ENCODE measurements at regions not wholly inside any gene's neighbourhood (a gene's known extent, or its start where the extent isn't known, plus 50 kb on each side); places are given as distances from the start of the nearest gene placed in this dataset.

DNA sequence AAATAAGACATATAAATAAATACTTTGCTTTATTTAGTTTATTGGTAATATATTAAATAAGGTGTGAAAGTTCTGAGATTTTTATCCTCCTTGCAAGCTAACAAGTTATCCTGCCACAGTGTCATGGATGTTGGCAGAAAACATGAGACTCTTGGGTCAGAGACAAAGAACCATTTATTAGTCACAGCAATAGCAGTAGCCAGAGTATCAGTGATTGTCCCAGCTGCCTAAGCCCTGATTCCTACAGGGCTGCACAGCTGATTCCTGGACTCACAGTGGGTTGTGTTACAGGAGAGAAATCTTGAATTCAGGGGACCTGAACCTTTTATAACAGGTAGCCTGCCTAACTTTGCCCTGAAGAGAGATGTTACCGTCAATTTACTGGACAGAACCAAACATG, 304.5 kb upstream of the ZNF608 start:
- BruUV-seq (replicated peaks), result no TSS peak
- POLR2A ChIA-PET, result no interaction called here
- no peak for TF ChIP-seq TCF7L2 (IDR thresholded peaks at IDR 0.05; ENCODE audit: low read depth, low read length)
- TF ChIP-seq POLR2AphosphoS5 (IDR thresholded peaks at IDR 0.05; ENCODE audit: low read depth, low read length), result no peak
- TF ChIP-seq REST (IDR thresholded peaks at IDR 0.05; ENCODE audit: insufficient read depth in 1 of 2, low read depth in 2 of 2, low read length in 1 of 2), result no peak
- no peak for TF ChIP-seq CTCF (IDR thresholded peaks at IDR 0.05)
- TF ChIP-seq SIN3A (IDR thresholded peaks at IDR 0.05; ENCODE audit: borderline replicate concordance, insufficient read depth, low read depth, low read length), result no peak
- H3K4me3 ChIP-seq (ENCODE audit: low read depth in 2 of 2, low read length in 2 of 2), result no peak overlapping the region
- H3K9me3 ChIP-seq (ENCODE audit: control insufficient read depth, insufficient read depth, low read depth, low read length), result no peaks in the 10 kb centered on the region
- CTCF ChIA-PET, result no interaction called here
- no peaks in the 10 kb centered on the region for H3K36me3 ChIP-seq (ENCODE audit: control insufficient read depth, insufficient read depth, low read length)
- in situ Hi-C loops (cut with HindIII; ENCODE audit: low pct_unique_long_range_greater_than_20kb, low sequenced_read_pairs), result no loop called here
- no peak for ATAC-seq
- no peaks in the 10 kb centered on the region for H3K27me3 ChIP-seq (ENCODE audit: control insufficient read depth, insufficient read depth, low read length)
- H3K27ac ChIP-seq (ENCODE audit: low read length), result peak overlapping the region; percentile 62; the same call in 1 of the 2 replicates
- intact Hi-C loops (cut with micrococcal nuclease; ENCODE audit: unreplicated experiment), result no loop called here
- no peak for DNase-seq (ENCODE audit: low read depth, low spot score)
- no peaks in the 10 kb centered on the region for H3K4me1 ChIP-seq (ENCODE audit: control insufficient read depth, insufficient read depth, low read length)

DNA sequence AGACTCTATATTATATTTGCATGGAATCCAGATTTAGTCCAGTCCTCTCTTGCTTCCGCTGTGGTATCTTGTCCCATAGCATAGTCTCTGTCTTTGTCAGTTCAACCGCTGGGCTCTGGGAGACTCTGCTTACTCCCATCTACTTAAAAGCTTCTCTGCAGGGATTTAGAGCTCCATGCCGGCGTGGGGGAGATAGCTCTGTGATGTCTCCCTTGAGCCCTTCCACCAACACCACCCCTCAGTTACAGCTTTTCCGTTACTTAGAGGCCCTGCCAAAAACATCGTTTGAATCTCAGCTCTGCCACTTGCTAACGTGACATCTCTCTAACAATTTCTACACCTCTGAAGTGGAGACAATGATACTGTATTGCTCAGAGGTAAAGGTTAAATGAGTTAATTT, 306.1 kb upstream of the ZNF608 start:
- DNase-seq (ENCODE audit: low read depth, low spot score), result no peak
- CTCF ChIA-PET, result no interaction called here
- TF ChIP-seq SIN3A (IDR thresholded peaks at IDR 0.05; ENCODE audit: borderline replicate concordance, insufficient read depth, low read depth, low read length) (no peak), TCF7L2 (IDR thresholded peaks at IDR 0.05; ENCODE audit: low read depth, low read length) (no peak), CTCF (IDR thresholded peaks at IDR 0.05) (no peak), REST (IDR thresholded peaks at IDR 0.05; ENCODE audit: insufficient read depth in 1 of 2, low read depth in 2 of 2, low read length in 1 of 2) (no peak), POLR2AphosphoS5 (IDR thresholded peaks at IDR 0.05; ENCODE audit: low read depth, low read length) (no peak)
- POLR2A ChIA-PET, result no interaction called here
- Histone ChIP-seq H3K4me3 (ENCODE audit: low read depth in 2 of 2, low read length in 2 of 2) (no peak overlapping the region), H3K27me3 (ENCODE audit: control insufficient read depth, insufficient read depth, low read length) (no peaks in the 10 kb centered on the region), H3K9me3 (ENCODE audit: control insufficient read depth, insufficient read depth, low read depth, low read length) (no peaks in the 10 kb centered on the region), H3K36me3 (ENCODE audit: control insufficient read depth, insufficient read depth, low read length) (no peaks in the 10 kb centered on the region), H3K27ac (ENCODE audit: low read length) (peak overlapping the region; percentile 11; the same call in 1 of the 2 replicates), H3K4me1 (ENCODE audit: control insufficient read depth, insufficient read depth, low read length) (no peaks in the 10 kb centered on the region)
- intact Hi-C loops (cut with micrococcal nuclease; ENCODE audit: unreplicated experiment) (no loop called here), in situ Hi-C loops (cut with HindIII; ENCODE audit: low pct_unique_long_range_greater_than_20kb, low sequenced_read_pairs) (no loop called here)
- ATAC-seq, result no peak
- BruUV-seq (replicated peaks), result no TSS peak
